DMS79 (cell line): ENCODE measurements at regions not wholly inside any gene's neighbourhood (a gene's known extent, or its start where the extent isn't known, plus 50 kb on each side); places are given as distances from the start of the nearest gene placed in this dataset.

ENCODE experiments used
- DNase-seq: peaks from one replicate; lab custom pipeline; 2025; lab: John Stamatoyannopoulos, UW

DNA sequence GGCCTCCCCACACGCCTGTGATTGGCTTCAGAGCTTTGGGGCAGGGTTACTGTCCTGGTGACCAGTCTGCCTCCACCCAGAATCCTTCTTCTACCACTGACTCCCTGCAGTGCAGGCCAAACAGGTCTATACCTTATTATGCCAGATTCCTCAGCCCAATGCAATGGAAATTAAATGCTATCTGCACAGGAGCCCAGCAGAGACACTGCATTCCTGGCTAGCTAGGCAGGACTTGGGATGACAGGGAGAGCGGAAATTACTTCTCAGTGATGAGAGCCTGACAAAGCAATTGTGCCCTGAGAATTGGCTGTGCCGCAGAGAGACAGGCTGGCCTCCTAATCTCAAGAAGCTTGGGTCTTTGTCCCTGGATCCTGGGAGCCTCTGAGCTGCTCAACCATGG, 143.8 kb upstream of the NCAM1 start:
- DNase-seq: no peak

GRCh38 chr11:112822478-112823274, 138.5 kb upstream of the NCAM1 start:
- no peak for DNase-seq

DNA sequence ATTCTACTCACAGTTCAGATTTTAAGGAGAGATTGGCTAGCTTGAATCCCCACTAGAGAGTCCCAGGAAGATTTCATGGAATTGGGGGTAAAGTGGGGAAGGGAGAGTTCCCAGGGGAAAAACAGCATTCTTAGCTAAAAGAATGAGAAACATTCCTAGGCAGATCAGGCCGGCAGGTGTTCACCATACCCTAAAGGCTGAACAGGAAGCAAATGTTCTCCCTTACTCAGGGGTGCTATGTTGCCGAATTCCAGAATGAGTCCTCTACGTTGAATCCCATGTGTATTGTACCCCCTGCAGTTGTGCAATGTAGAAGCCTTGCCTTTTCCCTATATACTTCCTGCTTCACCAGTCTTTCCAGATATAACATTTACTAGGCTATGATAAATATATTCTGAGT, 135.2 kb upstream of the NCAM1 start:
- no peak for DNase-seq

- DNase-seq: no peak
Measured at GRCh38 chr11:112826788-112827187, 134.4 kb upstream of the NCAM1 start.

GRCh38 chr11:112828421-112828820, 132.8 kb upstream of the NCAM1 start:
- no peak for DNase-seq

DNA sequence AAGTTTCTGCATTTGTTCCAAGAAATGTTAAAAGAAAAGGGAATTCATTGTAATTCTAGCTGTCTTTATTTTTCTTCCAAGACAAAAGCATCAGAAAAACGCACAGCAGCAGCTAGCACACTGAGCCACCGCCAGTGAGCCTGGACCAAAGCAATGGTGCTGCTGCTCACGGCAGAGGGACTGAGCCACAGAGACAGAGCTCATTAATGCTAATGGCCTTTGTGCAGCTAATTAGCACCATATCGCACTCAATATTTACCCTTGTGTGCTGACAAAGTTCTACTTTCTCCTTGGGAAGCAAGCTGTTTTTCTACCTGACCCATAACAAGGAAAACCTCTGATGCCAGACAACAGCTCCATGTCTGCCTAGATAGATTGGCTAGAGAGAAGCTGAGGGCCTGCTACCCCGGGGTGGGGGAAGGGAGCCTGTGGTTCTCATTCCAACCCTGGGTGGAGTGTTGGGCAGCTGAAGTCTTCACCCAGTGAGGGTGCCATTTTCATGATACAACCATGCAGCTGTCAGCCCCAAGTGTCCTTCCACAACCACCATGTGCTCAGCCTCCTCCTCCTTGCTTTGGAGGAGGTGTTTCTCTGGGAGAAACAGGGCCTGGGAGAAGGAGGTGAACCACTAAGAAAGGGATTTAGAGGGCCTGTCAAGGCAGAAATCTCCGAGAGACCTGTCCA, 131.1 kb upstream of the NCAM1 start:
- DNase-seq: no peak

DNA sequence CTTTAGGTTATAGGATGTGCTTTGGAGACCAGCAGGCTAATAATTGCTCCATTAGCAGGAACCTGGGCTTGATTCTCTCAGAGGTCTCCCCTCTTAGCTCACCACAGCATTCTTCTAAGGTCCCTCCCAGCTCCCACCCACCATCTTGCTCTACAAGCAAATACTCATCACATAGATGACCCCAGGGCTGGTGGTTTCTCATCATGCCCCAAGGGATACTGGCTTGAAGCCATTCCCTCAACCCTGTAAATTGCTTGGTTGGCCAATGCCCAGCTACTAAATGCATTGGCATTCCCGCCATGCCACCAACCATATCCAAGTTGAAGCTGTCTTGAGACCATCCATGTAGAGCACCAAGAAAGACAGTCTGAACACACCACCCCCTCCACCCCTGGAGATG, 130.2 kb upstream of the NCAM1 start:
- DNase-seq: no peak

GRCh38 chr11:112831969-112832766, 129.1 kb upstream of the NCAM1 start:
- DNase-seq: no peak

DNA sequence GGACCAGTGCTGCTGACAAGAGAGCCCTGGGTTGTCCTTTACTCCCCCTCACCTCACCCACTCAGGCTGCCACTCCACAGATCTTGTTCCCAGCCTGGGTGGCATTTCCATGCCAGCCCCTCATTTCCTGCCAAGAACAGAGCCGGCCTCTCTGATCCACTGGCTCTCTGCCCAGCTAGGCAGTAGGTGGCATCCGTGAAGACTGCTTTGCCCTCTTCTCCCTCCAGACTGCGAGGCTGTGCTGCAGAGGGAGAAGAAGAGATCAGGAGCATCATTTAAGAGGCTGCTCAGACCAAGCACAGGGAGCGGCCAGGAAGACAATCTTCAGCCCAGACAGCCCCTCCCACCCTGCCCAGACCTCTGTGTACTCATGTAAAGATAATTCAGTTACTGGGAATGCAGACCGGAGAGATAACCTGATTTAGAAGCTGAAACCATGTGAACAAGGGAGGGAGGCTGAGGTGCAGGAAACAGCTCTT, 126.9 kb upstream of the NCAM1 start:
- peak; percentile 83 for DNase-seq

GRCh38 chr11:112835591-112836255, 125.5 kb upstream of the NCAM1 start:
- DNase-seq: no peak

DNA sequence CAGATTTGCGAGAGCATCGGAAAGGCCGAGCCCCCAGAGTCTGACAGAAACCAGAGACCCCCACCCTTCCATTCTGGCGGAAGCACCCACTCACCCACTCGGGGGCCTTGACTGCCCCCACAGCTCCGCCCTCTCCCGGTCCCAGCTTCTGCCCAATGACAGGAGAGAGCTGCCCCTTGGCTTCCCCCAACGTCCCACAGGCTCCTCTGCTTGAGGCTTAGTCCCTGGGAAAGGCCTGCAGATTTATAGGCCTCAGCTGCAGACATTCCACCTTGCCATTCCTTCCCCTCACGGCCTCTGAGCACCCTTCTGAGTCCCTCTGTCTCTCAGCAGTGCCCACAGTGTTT, 125.0 kb upstream of the NCAM1 start:
- no peak for DNase-seq

GRCh38 chr11:112837162-112837826, 123.9 kb upstream of the NCAM1 start:
- DNase-seq: no peak

DNA sequence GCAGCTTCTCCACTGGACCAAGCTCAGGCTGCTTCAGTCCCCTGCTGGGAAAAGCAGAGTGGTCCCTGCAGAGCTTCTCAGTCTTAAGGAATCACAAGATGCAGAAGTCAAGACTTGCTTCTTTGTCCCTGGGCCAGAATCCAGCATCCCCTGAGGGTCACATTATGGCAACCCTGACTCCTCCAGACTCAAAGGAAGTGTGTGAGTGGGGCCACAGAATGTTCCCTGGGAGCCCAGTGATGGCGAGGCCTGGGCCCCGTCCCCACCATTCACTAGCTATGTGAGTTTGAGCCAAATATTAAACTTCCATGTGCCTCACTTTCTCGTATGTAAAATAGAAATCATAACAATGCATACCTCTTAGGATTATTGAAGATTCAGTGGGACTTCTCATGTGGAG, 122.2 kb upstream of the NCAM1 start:
- no peak for DNase-seq

DNA sequence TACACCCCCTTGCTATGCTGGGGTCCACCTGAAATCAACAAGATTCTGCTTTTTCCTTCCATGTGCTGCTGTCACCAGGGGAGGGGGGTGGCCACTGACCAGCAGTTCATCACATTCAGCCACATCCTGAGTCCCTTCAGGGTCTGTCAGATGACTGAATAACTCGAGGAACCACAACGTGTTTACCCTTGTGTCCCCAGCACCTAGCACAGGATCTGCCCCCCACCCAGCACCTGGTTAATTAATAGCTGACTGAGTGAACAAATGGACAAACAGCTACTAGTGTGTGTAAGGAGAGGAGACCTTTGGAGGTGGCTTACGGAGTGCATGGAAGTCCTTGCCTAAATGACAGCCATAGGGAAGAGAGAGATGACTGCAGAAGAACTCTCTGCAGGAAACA, 119.5 kb upstream of the NCAM1 start:
- no peak for DNase-seq

DNA sequence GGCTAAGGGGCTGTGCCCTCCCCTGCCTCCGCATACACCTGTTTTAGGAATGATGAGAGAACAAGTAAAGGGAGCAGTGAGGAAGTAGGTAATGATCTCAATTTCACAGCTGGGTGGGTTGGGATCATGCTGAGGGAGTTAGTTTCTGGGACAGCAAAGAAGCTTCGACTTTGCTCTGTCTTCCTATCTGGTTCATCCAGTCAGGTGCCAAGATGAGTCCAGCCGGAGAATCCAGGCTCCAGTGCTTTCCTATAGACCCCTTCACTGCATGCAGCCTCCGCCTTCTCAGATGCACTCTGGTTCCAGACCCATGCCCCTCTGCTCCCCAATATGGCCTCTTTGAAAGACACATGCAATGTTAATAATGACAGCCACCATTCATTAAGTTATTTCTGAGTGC, 119.1 kb upstream of the NCAM1 start:
- no peak for DNase-seq

DNA sequence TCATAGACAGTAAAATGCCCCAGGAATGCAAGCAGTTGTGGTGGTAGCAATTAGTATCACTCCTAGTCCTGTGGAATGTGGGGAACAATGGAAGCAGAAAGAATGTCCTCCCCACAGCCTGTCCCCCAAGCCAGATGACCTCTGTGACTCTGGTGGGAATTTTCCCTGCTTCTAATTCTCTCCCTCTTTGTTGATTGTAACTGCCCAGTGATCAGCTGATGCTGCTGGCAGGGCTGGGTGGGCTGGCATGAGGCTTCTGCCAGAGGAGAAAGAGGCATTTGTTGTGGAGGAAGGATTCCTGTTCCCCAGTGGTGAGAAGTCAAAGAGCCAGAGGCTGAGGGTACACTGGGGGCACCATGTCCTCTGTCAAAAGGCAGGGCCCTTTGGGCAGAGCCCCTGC, 116.7 kb upstream of the NCAM1 start:
- DNase-seq: no peak

- DNase-seq: no peak
Measured at GRCh38 chr11:112847568-112847967, 113.7 kb upstream of the NCAM1 start.

GRCh38 chr11:112852143-112852866, 108.9 kb upstream of the NCAM1 start:
- DNase-seq: no peak

DNA sequence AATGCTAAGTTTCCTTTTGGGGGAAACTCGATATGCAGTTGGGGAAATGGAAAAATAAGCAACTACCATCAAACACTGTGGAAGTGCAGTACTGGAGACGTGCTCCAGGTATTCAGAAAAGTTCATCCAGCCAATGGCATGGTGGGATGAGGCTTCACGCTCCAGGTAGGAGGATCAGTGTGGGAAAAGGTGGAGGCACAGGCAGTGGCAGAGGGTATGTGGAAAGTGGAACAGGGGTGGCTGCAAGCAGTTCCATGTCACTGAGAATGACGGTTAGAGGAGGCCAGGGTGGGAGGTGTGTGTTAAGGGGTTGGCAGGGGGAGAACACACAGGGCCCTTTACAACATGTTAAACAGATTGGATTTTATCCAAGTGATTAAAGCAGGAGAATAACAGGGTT, 105.1 kb upstream of the NCAM1 start:
- no peak for DNase-seq

DNA sequence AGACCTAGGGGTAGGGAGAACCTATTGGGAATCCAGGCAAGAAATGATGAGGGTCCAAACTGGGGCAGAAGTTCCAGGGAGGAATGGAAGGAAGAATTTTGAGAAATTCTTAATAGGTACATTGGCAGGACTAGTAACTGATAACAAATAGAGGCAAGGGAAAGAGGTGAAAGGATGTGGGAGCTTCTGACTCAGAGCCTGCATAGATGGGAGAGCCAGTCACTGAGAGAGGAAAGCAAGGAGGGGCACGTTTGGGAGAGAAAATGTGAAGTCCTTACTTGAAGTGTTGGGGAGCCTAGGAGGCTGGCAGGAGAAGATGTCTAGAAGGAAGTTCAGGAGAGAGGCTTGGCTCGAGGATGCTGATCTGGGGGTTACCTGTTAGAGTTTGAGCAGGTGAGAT, 104.6 kb upstream of the NCAM1 start:
- DNase-seq: no peak
